ENCODE measurements at regions not wholly inside any gene's neighbourhood (a gene's known extent, or its start where the extent isn't known, plus 50 kb on each side); places are given as distances from the start of the nearest gene placed in this dataset.

DNA sequence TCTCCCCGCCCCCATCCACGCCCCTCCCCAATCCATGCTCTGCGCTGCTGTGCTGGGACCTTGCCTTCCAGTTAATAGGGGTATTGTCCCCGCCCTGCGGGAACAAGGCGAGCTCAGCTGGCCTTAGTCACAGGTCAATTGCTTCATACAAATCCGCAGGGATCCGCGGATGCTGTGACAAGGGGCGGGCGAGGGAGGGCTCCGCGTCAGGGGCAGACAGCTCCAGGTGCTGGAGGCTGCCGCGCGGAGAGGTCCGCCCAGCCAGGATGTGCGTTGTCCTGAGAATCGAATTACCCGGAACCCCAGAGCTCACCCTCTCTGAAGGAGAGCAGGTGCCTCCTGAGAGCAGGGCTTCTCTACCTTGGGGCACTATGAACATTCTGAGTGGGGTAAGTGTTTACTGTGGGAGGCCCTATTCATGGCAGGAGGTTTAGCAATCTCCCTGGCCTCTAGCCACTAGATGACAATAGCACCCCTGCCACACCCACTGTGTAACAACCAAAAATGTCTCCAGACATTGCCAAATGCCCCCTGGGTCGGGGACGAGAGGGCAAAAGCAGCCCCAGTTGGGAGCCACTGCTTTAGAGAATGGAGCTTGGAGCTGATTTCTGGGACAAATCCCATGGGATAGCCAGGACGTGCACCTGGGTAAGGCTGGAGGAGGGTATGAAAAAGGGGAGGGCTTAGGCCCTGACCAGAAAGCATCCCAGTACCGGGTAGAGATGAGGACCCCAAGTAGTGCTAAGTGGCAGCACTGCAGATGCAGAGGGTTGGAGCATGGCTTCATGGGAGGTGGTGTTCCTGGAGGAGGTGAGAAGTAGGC lies 138.2 kb downstream of the CYLD start:
- DNase-seq (ENCODE audit: low read depth in 2 of 2), result no peak

DNA sequence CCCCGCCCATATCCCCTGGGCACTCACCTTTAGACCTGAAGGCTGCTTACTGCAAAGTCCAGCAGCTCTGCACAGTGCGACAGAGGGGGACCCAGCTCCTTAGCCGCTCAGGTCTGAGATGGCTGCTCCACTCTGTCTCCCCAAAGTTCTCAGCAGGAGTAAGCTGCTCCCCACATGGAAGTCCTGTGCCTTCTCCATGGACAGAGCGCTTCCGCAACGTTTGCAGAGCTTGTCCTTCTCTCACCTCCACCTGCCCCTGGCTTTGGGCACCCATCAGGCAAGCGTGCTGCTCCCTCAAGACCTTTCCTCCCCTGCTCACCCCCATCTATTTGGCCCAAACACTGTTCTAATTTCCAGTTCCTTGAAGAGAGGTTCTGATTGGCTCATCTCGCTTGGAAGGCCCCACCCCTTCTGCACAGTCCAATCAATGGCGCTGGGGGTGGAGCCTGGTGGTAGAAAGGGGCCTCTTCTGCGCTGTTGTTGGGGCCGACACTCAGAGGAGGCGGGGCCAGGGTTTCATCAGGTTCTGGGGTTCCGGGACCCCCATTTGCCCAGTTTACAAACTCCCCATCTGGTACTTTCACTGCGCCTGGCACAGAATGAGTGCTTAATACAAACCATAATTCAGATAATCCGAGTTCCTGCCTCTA lies 137.2 kb downstream of the CYLD start:
- no peak for DNase-seq (ENCODE audit: low read depth in 2 of 2)

DNA sequence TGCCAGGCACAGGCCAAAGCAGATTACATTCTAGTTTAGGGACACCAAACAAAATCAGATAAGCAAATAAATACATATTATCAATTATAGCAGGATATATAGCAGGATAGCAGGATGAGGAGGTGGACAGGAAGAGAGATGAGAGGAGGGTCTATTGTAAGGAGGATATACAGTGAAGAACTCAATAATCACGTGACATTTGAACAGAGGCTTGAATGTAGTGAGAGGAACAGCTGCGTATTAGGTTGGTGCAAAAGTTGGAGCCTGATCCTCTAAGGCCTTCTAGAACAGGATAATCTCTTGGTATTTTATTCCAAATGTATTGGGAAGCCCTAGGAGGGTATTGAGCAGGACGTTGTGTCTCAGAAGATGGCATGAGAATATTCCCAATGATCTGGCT lies 136.7 kb downstream of the CYLD start:
- no peak for DNase-seq (ENCODE audit: low read depth in 2 of 2)

GRCh38 chr16:50876263-50876662 lies 134.4 kb downstream of the CYLD start:
- DNase-seq (ENCODE audit: low read depth in 2 of 2), result no peak

DNA sequence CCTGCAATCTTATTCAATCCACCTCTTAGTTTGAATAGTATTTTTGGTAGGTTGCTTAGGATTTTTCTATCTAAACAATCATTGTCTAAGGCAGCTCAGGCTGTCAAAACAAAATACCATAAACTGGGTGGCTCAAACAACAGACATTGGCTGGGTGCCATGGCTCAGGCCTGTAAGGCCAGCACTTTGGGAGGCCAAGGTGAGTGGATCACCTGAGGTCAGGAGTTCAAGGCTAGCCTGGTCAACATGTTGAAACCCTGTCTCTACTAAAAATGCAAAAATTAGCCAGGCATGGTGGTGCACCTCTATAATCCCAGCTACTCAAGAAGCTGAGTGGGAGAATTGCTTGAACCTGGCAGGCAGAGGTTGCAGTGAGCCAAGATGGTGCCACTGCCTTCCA lies 126.7 kb downstream of the CYLD start:
- no peak for DNase-seq (ENCODE audit: low read depth in 2 of 2)

DNA sequence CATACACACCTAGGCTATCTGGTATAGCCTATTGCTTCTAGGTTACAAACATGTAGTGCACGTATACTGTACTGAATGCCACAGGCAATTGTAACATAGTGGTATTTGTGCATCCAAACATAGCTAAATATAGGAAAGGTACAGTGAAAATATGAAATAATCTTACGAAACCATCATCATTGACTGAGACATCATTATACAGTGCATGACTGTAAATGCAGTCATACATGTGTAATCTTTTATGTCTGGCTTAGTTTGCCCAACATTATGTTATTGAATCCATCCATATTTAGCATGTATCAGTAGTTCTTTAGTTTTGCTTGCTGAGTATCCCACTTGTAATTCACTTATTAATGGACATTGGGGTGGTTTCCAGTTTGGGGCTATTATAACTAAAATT lies 124.9 kb downstream of the CYLD start:
- no peak for DNase-seq (ENCODE audit: low read depth in 2 of 2)

DNA sequence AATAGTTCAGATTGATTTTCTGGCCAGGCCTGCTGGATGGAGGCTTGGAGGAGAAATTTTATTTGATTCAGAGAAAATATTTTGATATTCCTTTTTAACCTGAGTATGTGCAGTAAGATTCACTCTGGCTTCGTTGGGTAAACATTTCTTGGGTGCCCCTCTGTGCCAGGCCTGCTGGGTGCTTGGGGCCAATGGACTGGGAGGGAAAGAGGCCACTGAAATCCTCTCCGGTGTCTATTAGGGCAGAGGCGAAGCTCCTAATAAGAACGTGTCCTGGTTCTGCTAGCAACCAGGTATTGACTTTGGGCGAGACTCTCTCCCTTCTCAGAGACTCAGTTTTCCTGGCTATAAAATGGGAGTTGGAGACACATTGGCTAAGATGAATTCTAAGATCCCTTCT lies 122.5 kb downstream of the CYLD start:
- no peak for DNase-seq (ENCODE audit: low read depth in 2 of 2)

DNA sequence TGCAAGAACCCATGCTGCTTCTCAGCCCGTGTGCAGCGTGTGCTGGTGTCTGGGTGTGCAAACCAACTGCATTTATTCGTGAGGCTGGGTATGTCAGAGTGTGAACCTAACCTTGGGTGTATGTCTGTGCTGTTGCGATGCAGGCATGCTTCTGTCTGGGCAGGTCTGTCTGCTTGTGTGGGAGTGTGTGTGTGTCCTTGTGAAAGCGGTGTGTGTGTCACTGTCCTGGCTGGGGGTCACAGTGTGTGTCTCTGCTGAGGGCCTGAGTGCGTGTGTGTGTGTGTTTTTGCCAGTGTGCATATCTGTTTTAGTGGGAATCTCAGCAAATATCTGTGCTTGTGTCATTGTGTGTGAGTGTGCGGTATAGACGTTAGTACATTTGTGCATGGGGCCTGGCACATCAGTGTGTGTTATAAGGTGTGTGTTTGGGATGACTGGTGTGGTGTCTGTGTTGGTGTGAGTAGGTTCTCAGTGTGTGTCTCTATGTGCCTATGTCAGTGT lies 121.8 kb downstream of the CYLD start:
- DNase-seq (ENCODE audit: low read depth in 2 of 2), result no peak

DNA sequence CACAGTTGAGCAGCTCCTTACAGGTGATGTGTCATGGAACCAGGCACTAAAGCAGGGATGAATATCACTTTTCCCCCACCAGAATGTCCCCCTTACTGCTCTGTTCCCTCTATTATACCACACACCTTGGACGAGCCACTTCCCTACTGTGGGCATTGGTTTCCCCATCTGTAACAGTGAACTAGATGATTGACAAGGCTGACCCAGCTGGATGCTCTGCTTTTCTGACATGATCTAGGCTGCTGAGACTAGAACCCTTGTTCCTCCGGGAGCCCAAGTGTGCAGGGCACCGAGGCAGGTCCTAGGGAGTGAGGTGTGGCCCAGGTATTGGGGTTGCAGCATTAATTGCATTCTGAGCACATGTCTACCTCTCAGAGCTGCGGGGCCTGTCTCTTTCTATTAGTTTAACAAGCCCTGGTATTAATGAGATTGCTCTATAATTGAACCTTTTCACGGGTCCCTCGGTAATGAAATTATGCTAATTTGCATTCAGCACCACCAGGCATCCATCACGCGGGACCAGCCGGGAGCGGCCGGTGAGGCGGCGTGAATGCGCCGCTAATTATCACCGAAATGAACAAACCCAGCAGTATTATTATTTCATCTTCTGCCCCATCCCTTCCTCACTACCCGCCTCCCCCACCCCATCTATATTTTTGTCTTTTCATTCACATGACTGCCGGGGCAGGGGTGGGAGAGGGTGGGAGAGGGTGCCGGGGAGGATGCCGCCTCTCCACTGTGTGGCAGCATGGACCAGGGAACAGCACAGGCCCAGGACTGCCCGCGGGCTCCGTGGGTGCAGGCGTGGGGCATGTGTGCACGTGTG lies 121.1 kb downstream of the CYLD start:
- no peak for DNase-seq (ENCODE audit: low read depth in 2 of 2)

- no peak for DNase-seq (ENCODE audit: low read depth in 2 of 2)
Measured at GRCh38 chr16:50861970-50862411, 120.1 kb downstream of the CYLD start.

GRCh38 chr16:50861451-50861850 lies 119.6 kb downstream of the CYLD start:
- no peak for DNase-seq (ENCODE audit: low read depth in 2 of 2)

GRCh38 chr16:50859628-50860360 lies 117.9 kb downstream of the CYLD start:
- DNase-seq (ENCODE audit: low read depth in 2 of 2), result no peak

GRCh38 chr16:50858877-50859627 lies 117.2 kb downstream of the CYLD start:
- no peak for DNase-seq (ENCODE audit: low read depth in 2 of 2)

GRCh38 chr16:50858376-50858775 lies 116.5 kb downstream of the CYLD start:
- no peak for DNase-seq (ENCODE audit: low read depth in 2 of 2)

DNA sequence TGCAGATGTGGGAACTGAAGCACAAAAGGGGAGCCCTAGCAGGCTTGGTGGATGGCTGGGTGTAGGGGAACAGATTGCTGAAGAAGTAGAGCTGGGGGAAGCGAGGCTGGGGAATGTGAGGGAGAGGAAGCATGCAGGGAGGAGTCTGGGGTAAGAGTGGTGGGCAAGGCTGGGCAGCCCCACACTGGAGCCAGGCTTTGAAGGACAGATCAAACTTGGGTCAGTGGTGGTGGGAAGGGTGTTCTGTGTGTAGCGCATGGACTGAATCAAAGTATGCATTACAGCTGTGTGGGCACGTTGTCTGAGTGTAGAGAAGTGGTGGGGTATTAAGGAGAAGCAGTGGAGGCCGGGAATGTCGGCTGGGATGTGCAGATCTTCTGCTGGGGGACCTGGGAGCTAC lies 116.0 kb downstream of the CYLD start:
- DNase-seq (ENCODE audit: low read depth in 2 of 2), result no peak

- DNase-seq (ENCODE audit: low read depth in 2 of 2), result no peak
Measured at GRCh38 chr16:50856991-50857390, 115.1 kb downstream of the CYLD start.

GRCh38 chr16:50853329-50853728 lies 111.4 kb downstream of the CYLD start:
- no peak for DNase-seq (ENCODE audit: low read depth in 2 of 2)
